ENCODE measurements at regions not wholly inside any gene's neighbourhood (a gene's known extent, or its start where the extent isn't known, plus 50 kb on each side); places are given as distances from the start of the nearest gene placed in this dataset.
"Not testable (repeated sequence)": the region's sequence is repeated elsewhere in the genome, so short reads cannot be mapped to it uniquely, and the experiment has no call there.

GRCh38 chr12:111120578-111120977 is 200.2 kb upstream of the MYL2 start:
- WGBS, result 78% methylated on average over 5 of the region's 5 CpGs
- H3K27ac ChIP-seq (ENCODE audit: low read depth in 1 of 2, low read length in 2 of 2), result no peak overlapping the region
- H3K36me3 ChIP-seq (ENCODE audit: control insufficient read depth in 4 of 4, insufficient read depth in 3 of 4, low read depth in 1 of 4, low read length in 3 of 4), result peaks cover 0 to 13% (median 1%) of the 10 kb centered on the region in 4 donors
- no peaks in the 10 kb centered on the region for H3K9me3 ChIP-seq (ENCODE audit: control insufficient read depth in 4 of 4, low read length in 3 of 4)
- H3K27me3 ChIP-seq (ENCODE audit: control insufficient read depth in 4 of 4, insufficient read depth in 4 of 4, low read length in 3 of 4), result no peaks in the 10 kb centered on the region
- H3K4me1 ChIP-seq (ENCODE audit: control insufficient read depth in 4 of 4, insufficient read depth in 4 of 4, low read length in 3 of 4), result no peaks in the 10 kb centered on the region
- H3K4me3 ChIP-seq (ENCODE audit: low read depth in 1 of 3, low read length in 3 of 3), result no peak overlapping the region
- no peak for DNase-seq (ENCODE audit: low spot score)
- no peak overlapping the region for H3K9ac ChIP-seq (ENCODE audit: low read depth in 1 of 2, low read length in 2 of 2)
- no peak for TF ChIP-seq YY1 (IDR thresholded peaks at IDR 0.05)
- TF ChIP-seq SP1 (IDR thresholded peaks at IDR 0.05), result no peak
- TF ChIP-seq CTCF (IDR thresholded peaks at IDR 0.05; ENCODE audit: low read depth, low read length, missing input control), result no peak
- TF ChIP-seq RXRA (IDR thresholded peaks at IDR 0.05), result no peak
- TF ChIP-seq HNF4G (IDR thresholded peaks at IDR 0.05), result no peak
- TF ChIP-seq EGR1 (IDR thresholded peaks at IDR 0.05; ENCODE audit: low read depth in 2 of 2), result no peak
- no peak for TF ChIP-seq GABPA (IDR thresholded peaks at IDR 0.05 in 1 of 2, conservative IDR thresholded peaks at IDR 0.05 in 1 of 2)
- no peak for TF ChIP-seq NR2F2 (IDR thresholded peaks at IDR 0.05)
- no peak for TF ChIP-seq JUND (IDR thresholded peaks at IDR 0.05)
- no peak for TF ChIP-seq REST (IDR thresholded peaks at IDR 0.05)
- no peak for TF ChIP-seq ATF3 (IDR thresholded peaks at IDR 0.05)
- no peak for TF ChIP-seq TAF1 (conservative IDR thresholded peaks at IDR 0.05)
- no peak for TF ChIP-seq ZBTB33 (IDR thresholded peaks at IDR 0.05)
- no peak for TF ChIP-seq HNF4A (conservative IDR thresholded peaks at IDR 0.05)
- TF ChIP-seq FOXA2 (IDR thresholded peaks at IDR 0.05), result no peak

- H3K27ac ChIP-seq (ENCODE audit: low read depth in 1 of 2, low read length in 2 of 2), result no peak overlapping the region
- peaks cover 0 to 13% (median 1%) of the 10 kb centered on the region in 4 donors for H3K36me3 ChIP-seq (ENCODE audit: control insufficient read depth in 4 of 4, insufficient read depth in 3 of 4, low read depth in 1 of 4, low read length in 3 of 4)
- TF ChIP-seq SP1 (IDR thresholded peaks at IDR 0.05), result no peak
- H3K9me3 ChIP-seq (ENCODE audit: control insufficient read depth in 4 of 4, low read length in 3 of 4), result no peaks in the 10 kb centered on the region
- no peaks in the 10 kb centered on the region for H3K27me3 ChIP-seq (ENCODE audit: control insufficient read depth in 4 of 4, insufficient read depth in 4 of 4, low read length in 3 of 4)
- H3K4me3 ChIP-seq (ENCODE audit: low read depth in 1 of 3, low read length in 3 of 3), result no peak overlapping the region
- peaks cover 0 to 4% (median 1%) of the 10 kb centered on the region in 4 donors for H3K4me1 ChIP-seq (ENCODE audit: control insufficient read depth in 4 of 4, insufficient read depth in 4 of 4, low read length in 3 of 4)
- H3K9ac ChIP-seq (ENCODE audit: low read depth in 1 of 2, low read length in 2 of 2), result no peak overlapping the region
- no peak for DNase-seq (ENCODE audit: low spot score)
- WGBS, result 96% methylated on average over 1 of the region's 1 CpG
These were observed 196.6 kb upstream of the MYL2 start for GRCh38 chr12:111117017-111117416.

- H3K4me3 ChIP-seq (ENCODE audit: low read depth in 1 of 3, low read length in 3 of 3); H3K9ac ChIP-seq (ENCODE audit: low read depth in 1 of 2, low read length in 2 of 2); DNase-seq (ENCODE audit: low spot score); H3K27me3 ChIP-seq (ENCODE audit: control insufficient read depth in 4 of 4, insufficient read depth in 4 of 4, low read length in 3 of 4); H3K27ac ChIP-seq (ENCODE audit: low read depth in 1 of 2, low read length in 2 of 2); H3K4me1 ChIP-seq (ENCODE audit: control insufficient read depth in 4 of 4, insufficient read depth in 4 of 4, low read length in 3 of 4); H3K9me3 ChIP-seq (ENCODE audit: control insufficient read depth in 4 of 4, low read length in 3 of 4): not testable (repeated sequence)
- peaks cover 0 to 21% (median 9%) of the 10 kb centered on the region in 4 donors for H3K36me3 ChIP-seq (ENCODE audit: control insufficient read depth in 4 of 4, insufficient read depth in 3 of 4, low read depth in 1 of 4, low read length in 3 of 4)
- WGBS, result 91% methylated on average over 3 of the region's 3 CpGs
These were observed 192.9 kb upstream of the MYL2 start for GRCh38 chr12:111113313-111113712.
